Right lobe of liver (tissue), 4 donors: ENCODE measurements at regions not wholly inside any gene's neighbourhood (a gene's known extent, or its start where the extent isn't known, plus 50 kb on each side); places are given as distances from the start of the nearest gene placed in this dataset.

Source experiments
- POLR2A ChIP-seq: fragments of 450-650 bp; IDR thresholded peaks from one replicate; pipeline ENCODE4 v1.6.1; 2017; ENCODE audit warnings: antibody characterized with exemption, mild to moderate bottlenecking
- TF ChIP-seq, protein P1 (sequence below), 4 donors: fragments of 200-600 bp in 3 of 4; fragments of 450-650 bp in 1 of 4; IDR thresholded peaks; one replicate each; pipeline versions ENCODE4 v1.5.1 to v1.8.0; 2016 to 2022; ENCODE audit warnings: antibody characterized with exemption in 4 of 4, mild to moderate bottlenecking in 2 of 4
- donor health status: DM: no; HTN: no; CAD: no.
- donor health status: DM: no; HTN: no; CAD: no.
- donor health status: DM: no; HTN: yes; CAD: no.

DNA sequence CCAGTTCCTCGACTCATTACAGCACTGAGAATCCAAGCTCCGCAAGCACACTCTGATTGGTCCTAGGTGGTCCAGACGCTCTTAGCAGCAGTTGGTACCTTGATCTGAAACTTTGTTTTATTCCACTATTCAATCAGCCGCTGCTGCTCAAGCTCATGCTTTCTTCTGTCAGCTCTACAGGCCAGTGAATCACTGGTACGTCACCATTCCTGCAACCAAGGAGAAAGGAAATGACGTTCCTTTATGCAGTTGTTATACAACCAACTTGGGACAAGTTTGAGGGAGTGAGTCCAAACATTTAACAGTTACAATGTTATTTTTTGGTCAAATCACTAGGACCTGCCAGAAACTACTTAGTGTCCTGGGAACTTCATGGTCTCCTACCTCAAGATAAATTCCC is 398.8 kb upstream of the TMEFF2 start:
- TF ChIP-seq, protein P1, sequence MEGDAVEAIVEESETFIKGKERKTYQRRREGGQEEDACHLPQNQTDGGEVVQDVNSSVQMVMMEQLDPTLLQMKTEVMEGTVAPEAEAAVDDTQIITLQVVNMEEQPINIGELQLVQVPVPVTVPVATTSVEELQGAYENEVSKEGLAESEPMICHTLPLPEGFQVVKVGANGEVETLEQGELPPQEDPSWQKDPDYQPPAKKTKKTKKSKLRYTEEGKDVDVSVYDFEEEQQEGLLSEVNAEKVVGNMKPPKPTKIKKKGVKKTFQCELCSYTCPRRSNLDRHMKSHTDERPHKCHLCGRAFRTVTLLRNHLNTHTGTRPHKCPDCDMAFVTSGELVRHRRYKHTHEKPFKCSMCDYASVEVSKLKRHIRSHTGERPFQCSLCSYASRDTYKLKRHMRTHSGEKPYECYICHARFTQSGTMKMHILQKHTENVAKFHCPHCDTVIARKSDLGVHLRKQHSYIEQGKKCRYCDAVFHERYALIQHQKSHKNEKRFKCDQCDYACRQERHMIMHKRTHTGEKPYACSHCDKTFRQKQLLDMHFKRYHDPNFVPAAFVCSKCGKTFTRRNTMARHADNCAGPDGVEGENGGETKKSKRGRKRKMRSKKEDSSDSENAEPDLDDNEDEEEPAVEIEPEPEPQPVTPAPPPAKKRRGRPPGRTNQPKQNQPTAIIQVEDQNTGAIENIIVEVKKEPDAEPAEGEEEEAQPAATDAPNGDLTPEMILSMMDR (IDR thresholded peaks at IDR 0.05): no peak
- TF ChIP-seq POLR2A: no peak
